ENCODE measurements at regions not wholly inside any gene's neighbourhood (a gene's known extent, or its start where the extent isn't known, plus 50 kb on each side); places are given as distances from the start of the nearest gene placed in this dataset.

- Mint-ChIP-seq H3K4me1 (no peaks in the 10 kb centered on the region), H3K27me3 (no peaks in the 10 kb centered on the region), H3K9me3 (peaks cover 0 to 4% (median 2%) of the 10 kb centered on the region in 3 donors), H3K27ac (no peak overlapping the region), H3K4me3 (no peak overlapping the region), H3K36me3 (no peaks in the 10 kb centered on the region)
Observed at GRCh38 chr14:86404989-86405649, 875.2 kb downstream of the FLRT2 start.

- Mint-ChIP-seq H3K27ac (no peak overlapping the region), H3K9me3 (peaks cover 4 to 5% (median 5%) of the 10 kb centered on the region in 3 donors), H3K27me3 (no peaks in the 10 kb centered on the region), H3K4me3 (no peak overlapping the region), H3K4me1 (no peaks in the 10 kb centered on the region), H3K36me3 (no peaks in the 10 kb centered on the region)
Observed at GRCh38 chr14:86404425-86404824, 874.5 kb downstream of the FLRT2 start.

- Mint-ChIP-seq H3K27me3 (no peaks in the 10 kb centered on the region), H3K4me3 (no peak overlapping the region), H3K27ac (no peak overlapping the region), H3K36me3 (no peaks in the 10 kb centered on the region), H3K4me1 (no peaks in the 10 kb centered on the region), H3K9me3 (peaks cover 4 to 7% (median 5%) of the 10 kb centered on the region in 3 donors)
Observed at GRCh38 chr14:86402545-86402944, 872.6 kb downstream of the FLRT2 start.

- no peaks in the 10 kb centered on the region for H3K27me3 Mint-ChIP-seq
- H3K27ac Mint-ChIP-seq: no peak overlapping the region
- H3K4me3 Mint-ChIP-seq: no peak overlapping the region
- no peaks in the 10 kb centered on the region for H3K4me1 Mint-ChIP-seq
- H3K9me3 Mint-ChIP-seq: peaks cover 0 to 3% (median 0%) of the 10 kb centered on the region in 3 donors
- H3K36me3 Mint-ChIP-seq: no peaks in the 10 kb centered on the region
Observed at GRCh38 chr14:86391085-86391484, 861.1 kb downstream of the FLRT2 start.

GRCh38 chr14:86388216-86388615 lies 858.3 kb downstream of the FLRT2 start:
- H3K9me3 Mint-ChIP-seq: peaks cover 0 to 3% (median 0%) of the 10 kb centered on the region in 3 donors
- H3K27me3 Mint-ChIP-seq: no peaks in the 10 kb centered on the region
- no peaks in the 10 kb centered on the region for H3K4me1 Mint-ChIP-seq
- H3K36me3 Mint-ChIP-seq: no peaks in the 10 kb centered on the region
- H3K27ac Mint-ChIP-seq: no peak overlapping the region
- no peak overlapping the region for H3K4me3 Mint-ChIP-seq

GRCh38 chr14:86373886-86374285 lies 843.9 kb downstream of the FLRT2 start:
- H3K9me3 Mint-ChIP-seq: peaks cover 0 to 11% (median 2%) of the 10 kb centered on the region in 3 donors

GRCh38 chr14:86372402-86372801 lies 842.5 kb downstream of the FLRT2 start:
- Mint-ChIP-seq H3K36me3 (no peaks in the 10 kb centered on the region), H3K27me3 (no peaks in the 10 kb centered on the region), H3K4me1 (peaks cover 0 to 1% (median 0%) of the 10 kb centered on the region in 3 donors), H3K4me3 (no peak overlapping the region), H3K27ac (no peak overlapping the region), H3K9me3 (peaks cover 0 to 11% (median 2%) of the 10 kb centered on the region in 3 donors)

More at GRCh38 chr14:86373886-86374285, 843.9 kb downstream of the FLRT2 start:
- peaks cover 0 to 1% (median 0%) of the 10 kb centered on the region in 3 donors for H3K4me1 Mint-ChIP-seq
- H3K4me3 Mint-ChIP-seq: no peak overlapping the region
- H3K27ac Mint-ChIP-seq: no peak overlapping the region
- no peaks in the 10 kb centered on the region for H3K36me3 Mint-ChIP-seq
- no peaks in the 10 kb centered on the region for H3K27me3 Mint-ChIP-seq

- H3K27me3 Mint-ChIP-seq: no peaks in the 10 kb centered on the region
- H3K4me3 Mint-ChIP-seq: no peak overlapping the region
- H3K9me3 Mint-ChIP-seq: peaks cover 0 to 2% (median 0%) of the 10 kb centered on the region in 3 donors
- peaks cover 0 to 1% (median 0%) of the 10 kb centered on the region in 3 donors for H3K4me1 Mint-ChIP-seq
- peak overlapping the region in 1 of 3 donors; percentile 25 for H3K27ac Mint-ChIP-seq
- H3K36me3 Mint-ChIP-seq: no peaks in the 10 kb centered on the region
Observed at GRCh38 chr14:86364634-86365033, 834.7 kb downstream of the FLRT2 start.

GRCh38 chr14:86363576-86363975 lies 833.6 kb downstream of the FLRT2 start:
- Mint-ChIP-seq H3K36me3 (no peaks in the 10 kb centered on the region), H3K4me1 (no peaks in the 10 kb centered on the region), H3K27ac (no peak overlapping the region), H3K27me3 (no peaks in the 10 kb centered on the region), H3K4me3 (no peak overlapping the region), H3K9me3 (no peaks in the 10 kb centered on the region)

GRCh38 chr14:86363047-86363446 lies 833.1 kb downstream of the FLRT2 start:
- no peaks in the 10 kb centered on the region for H3K9me3 Mint-ChIP-seq
- H3K36me3 Mint-ChIP-seq: no peaks in the 10 kb centered on the region
- H3K27ac Mint-ChIP-seq: no peak overlapping the region
- H3K27me3 Mint-ChIP-seq: no peaks in the 10 kb centered on the region
- H3K4me1 Mint-ChIP-seq: no peaks in the 10 kb centered on the region
- H3K4me3 Mint-ChIP-seq: no peak overlapping the region

- Mint-ChIP-seq H3K36me3 (no peaks in the 10 kb centered on the region), H3K9me3 (peaks cover 0 to 4% (median 2%) of the 10 kb centered on the region in 3 donors), H3K27me3 (no peaks in the 10 kb centered on the region), H3K27ac (no peak overlapping the region), H3K4me1 (no peaks in the 10 kb centered on the region), H3K4me3 (no peak overlapping the region)
Observed at GRCh38 chr14:86357876-86358275, 827.9 kb downstream of the FLRT2 start.

- Mint-ChIP-seq H3K27me3 (no peaks in the 10 kb centered on the region), H3K4me1 (no peaks in the 10 kb centered on the region), H3K9me3 (peaks cover 0 to 4% (median 2%) of the 10 kb centered on the region in 3 donors), H3K4me3 (no peak overlapping the region), H3K36me3 (no peaks in the 10 kb centered on the region), H3K27ac (no peak overlapping the region)
Observed at GRCh38 chr14:86357119-86357518, 827.2 kb downstream of the FLRT2 start.

- no peak overlapping the region for H3K27ac Mint-ChIP-seq
- H3K36me3 Mint-ChIP-seq: no peaks in the 10 kb centered on the region
Observed at GRCh38 chr14:86346818-86347384, 817.0 kb downstream of the FLRT2 start.

GRCh38 chr14:86334355-86334754 lies 804.4 kb downstream of the FLRT2 start:
- Mint-ChIP-seq H3K27ac (no peak overlapping the region), H3K9me3 (peaks cover 0 to 2% (median 0%) of the 10 kb centered on the region in 3 donors), H3K27me3 (no peaks in the 10 kb centered on the region), H3K4me1 (no peaks in the 10 kb centered on the region), H3K36me3 (no peaks in the 10 kb centered on the region), H3K4me3 (no peak overlapping the region)

More at GRCh38 chr14:86346818-86347384, 817.0 kb downstream of the FLRT2 start:
- H3K4me3 Mint-ChIP-seq: no peak overlapping the region
- H3K4me1 Mint-ChIP-seq: peaks cover 0 to 2% (median 1%) of the 10 kb centered on the region in 3 donors
- H3K9me3 Mint-ChIP-seq: peaks cover 5 to 12% (median 6%) of the 10 kb centered on the region in 3 donors
- H3K27me3 Mint-ChIP-seq: no peaks in the 10 kb centered on the region

- H3K4me3 Mint-ChIP-seq: no peak overlapping the region
- no peaks in the 10 kb centered on the region for H3K4me1 Mint-ChIP-seq
- no peaks in the 10 kb centered on the region for H3K27me3 Mint-ChIP-seq
Observed at GRCh38 chr14:86333493-86333892, 803.5 kb downstream of the FLRT2 start.

GRCh38 chr14:86331341-86331740 lies 801.4 kb downstream of the FLRT2 start:
- Mint-ChIP-seq H3K4me1 (no peaks in the 10 kb centered on the region), H3K36me3 (no peaks in the 10 kb centered on the region), H3K4me3 (no peak overlapping the region), H3K27ac (no peak overlapping the region), H3K9me3 (peaks cover 0 to 2% (median 0%) of the 10 kb centered on the region in 3 donors), H3K27me3 (no peaks in the 10 kb centered on the region)

More at GRCh38 chr14:86333493-86333892, 803.5 kb downstream of the FLRT2 start:
- Mint-ChIP-seq H3K27ac (no peak overlapping the region), H3K9me3 (peaks cover 0 to 2% (median 2%) of the 10 kb centered on the region in 3 donors), H3K36me3 (no peaks in the 10 kb centered on the region)
